SK-N-SH (cell line): ENCODE measurements at regions not wholly inside any gene's neighbourhood (a gene's known extent, or its start where the extent isn't known, plus 50 kb on each side); places are given as distances from the start of the nearest gene placed in this dataset.

Experiments
- CTCF ChIA-PET: fragments of 300-600, 350-600 bp; formaldehyde crosslinking; extraction: SDS; loops from one replicate; lab custom pipeline; 2021; lab: Yijun Ruan, JAX
- POLR2A ChIA-PET: fragments of 350-600 bp; sonication (Branson Sonifier 250); formaldehyde crosslinking; extraction: SDS; loops from one replicate; lab custom pipeline; 2020; ENCODE audit warnings: antibody characterized with exemption, inconsistent platforms; lab: Yijun Ruan, JAX
- DNase-seq: peaks from one replicate; pipeline ENCODE4 v3.0.0; 2012
- H2AFZ ChIP-seq: fragments of 200-600 bp; sonication (generic); 2 replicates; pipeline ENCODE4 v1.8.1; 2016; ENCODE audit warnings: antibody characterized with exemption, mild to moderate bottlenecking, low read depth
- H3F3A ChIP-seq: fragments of 200-600 bp; sonication (generic); replicated peaks from 2 replicates; pipeline ENCODE3; 2016; ENCODE audit warnings: antibody characterized with exemption, mild to moderate bottlenecking; ENCODE audit not compliant: insufficient read depth
- H3K27ac ChIP-seq, 2 experiments: fragments of 200-500 bp in 1 of 2; fragments of 200-600 bp in 1 of 2; sonication (Bioruptor generic) in 1 of 2; sonication (generic), shearing (Covaris generic) in 1 of 2; 2 replicates each; pipeline versions ENCODE4 v1.5.1 to v1.6.1; 2014 to 2016; ENCODE audit warnings: low read depth in 2 of 2, inconsistent platforms in 1 of 2, low read length in 1 of 2, mild to moderate bottlenecking in 1 of 2, mixed read lengths in 1 of 2
- H3K27me3 ChIP-seq: fragments of 200-600 bp; sonication (generic), shearing (Covaris generic); 2 replicates; pipeline ENCODE4 v1.6.1; 2016; ENCODE audit warnings: mixed run types; ENCODE audit not compliant: insufficient read depth
- H3K36me3 ChIP-seq, 2 experiments: fragments of 200-500 bp in 1 of 2; fragments of 200-600 bp in 1 of 2; sonication (Bioruptor generic) in 1 of 2; sonication (generic) in 1 of 2; replicated peaks in 1 of 2; 2 replicates each; pipeline versions ENCODE3 to v1.5.1; 2014 to 2016; ENCODE audit warnings: low read length in 1 of 2, mild to moderate bottlenecking in 1 of 2; ENCODE audit not compliant: insufficient read depth in 2 of 2, control insufficient read depth in 1 of 2
- H3K4me1 ChIP-seq, 2 experiments: fragments of 200-500 bp in 1 of 2; fragments of 200-600 bp in 1 of 2; sonication (Bioruptor generic) in 1 of 2; sonication (generic), shearing (Covaris generic) in 1 of 2; 2 replicates each; pipeline versions ENCODE4 v1.5.1 to v1.6.1; 2014 to 2016; ENCODE audit warnings: low read depth in 1 of 2, low read length in 1 of 2, mixed run types in 1 of 2; ENCODE audit not compliant: insufficient read depth in 2 of 2, control insufficient read depth in 1 of 2
- H3K4me2 ChIP-seq: fragments of 200-600 bp; sonication (generic), shearing (Covaris generic); 2 replicates; pipeline ENCODE4 v1.6.1; 2017; ENCODE audit warnings: mixed run types
- H3K4me3 ChIP-seq, 2 experiments: fragments of 200-500 bp in 1 of 2; fragments of 200-600 bp in 1 of 2; sonication (Bioruptor generic) in 1 of 2; sonication (generic), shearing (Covaris generic) in 1 of 2; 2 replicates each; pipeline versions ENCODE4 v1.5.1 to v1.8.1; 2014 to 2016; ENCODE audit warnings: low read depth in 2 of 2, inconsistent platforms in 1 of 2, low read length in 1 of 2, mild to moderate bottlenecking in 1 of 2, mixed read lengths in 1 of 2, moderate library complexity in 1 of 2
- H3K79me2 ChIP-seq: fragments of 200-600 bp; sonication (generic); 2 replicates; pipeline ENCODE4 v1.8.1; 2017; ENCODE audit warnings: mild to moderate bottlenecking; ENCODE audit not compliant: insufficient read depth
- H3K9ac ChIP-seq: fragments of 200-600 bp; sonication (generic); 2 replicates; pipeline ENCODE4 v1.6.1; 2017; ENCODE audit warnings: mixed run types
- H3K9me2 ChIP-seq: fragments of 200-600 bp; sonication (generic); 2 replicates; pipeline ENCODE4 v1.6.1; 2017; ENCODE audit warnings: mixed run types
- H3K9me3 ChIP-seq: fragments of 200-600 bp; sonication (generic); 2 replicates; pipeline ENCODE4 v1.6.1; 2017; ENCODE audit warnings: mixed run types, mild to moderate bottlenecking, moderate library complexity
- H4K20me1 ChIP-seq: fragments of 200-600 bp; sonication (generic); 2 replicates; pipeline ENCODE4 v1.6.1; 2017; ENCODE audit warnings: mild to moderate bottlenecking, mixed run types; ENCODE audit not compliant: insufficient read depth
- CHD2 ChIP-seq: fragments of 150-350 bp; IDR thresholded peaks from 2 replicates; pipeline ENCODE4 v1.6.1; 2018; ENCODE audit warnings: low read length; ENCODE audit not compliant: partially characterized antibody
- ELF1 ChIP-seq: IDR thresholded peaks from 2 replicates; pipeline ENCODE4 v1.4.0; 2012
- EP300 ChIP-seq, 2 experiments: IDR thresholded peaks; 2 replicates each; pipeline versions ENCODE4 v1.4.0 to v1.6.1; 2012; ENCODE audit warnings: borderline replicate concordance in 1 of 2, low read depth in 1 of 2, low read length in 1 of 2
- FOSL2 ChIP-seq: IDR thresholded peaks from 2 replicates; pipeline ENCODE4 v1.4.0; 2012; ENCODE audit warnings: low read depth, mild to moderate bottlenecking, moderate library complexity, borderline replicate concordance
- GATA2 ChIP-seq: sonication (generic); formaldehyde crosslinking; IDR thresholded peaks from 2 replicates; pipeline ENCODE4 v1.5.0; 2020; ENCODE audit warnings: mild to moderate bottlenecking, missing genetic modification reagents
- JUND ChIP-seq: IDR thresholded peaks from 2 replicates; pipeline ENCODE4 v1.4.0; 2012
- MXI1 ChIP-seq: IDR thresholded peaks from 2 replicates; pipeline ENCODE4 v1.6.1; 2012; ENCODE audit warnings: mild to moderate bottlenecking, low read depth, low read length, improper control_type of control experiment
- NFIC ChIP-seq: IDR thresholded peaks from 2 replicates; pipeline ENCODE4 v1.4.0; 2012; ENCODE audit warnings: borderline replicate concordance
- NRF1 ChIP-seq: IDR thresholded peaks from 2 replicates; pipeline ENCODE4 v1.6.1; 2012; ENCODE audit warnings: low read depth, mild to moderate bottlenecking, low read length
- RAD21 ChIP-seq: IDR thresholded peaks from 2 replicates; pipeline ENCODE4 v1.6.1; 2012; ENCODE audit warnings: mild to moderate bottlenecking, low read length
- RFX5 ChIP-seq: IDR thresholded peaks from 2 replicates; pipeline ENCODE4 v1.6.1; 2012; ENCODE audit warnings: mild to moderate bottlenecking, improper control_type of control experiment, low read length
- SMC3 ChIP-seq: IDR thresholded peaks from 2 replicates; pipeline ENCODE4 v1.6.1; 2012; ENCODE audit warnings: low read depth, low read length, improper control_type of control experiment
- TAF1 ChIP-seq: IDR thresholded peaks from 2 replicates; pipeline ENCODE4 v1.6.1; 2012; ENCODE audit warnings: low read depth, mild to moderate bottlenecking, low read length, moderate library complexity, borderline replicate concordance
- TCF12 ChIP-seq: IDR thresholded peaks from 2 replicates; pipeline ENCODE4 v1.4.0; 2012
- WGBS: methylation state at CpG from one replicate; pipeline ENCODE4 v1.1.6; 2017; ENCODE audit warnings: low lambda C conversion rate; 5-methylcytosine and 5-hydroxymethylcytosine counted together
- TF ChIP-seq, protein P1 (sequence below): IDR thresholded peaks from 2 replicates; pipeline ENCODE4; 2012

DNA sequence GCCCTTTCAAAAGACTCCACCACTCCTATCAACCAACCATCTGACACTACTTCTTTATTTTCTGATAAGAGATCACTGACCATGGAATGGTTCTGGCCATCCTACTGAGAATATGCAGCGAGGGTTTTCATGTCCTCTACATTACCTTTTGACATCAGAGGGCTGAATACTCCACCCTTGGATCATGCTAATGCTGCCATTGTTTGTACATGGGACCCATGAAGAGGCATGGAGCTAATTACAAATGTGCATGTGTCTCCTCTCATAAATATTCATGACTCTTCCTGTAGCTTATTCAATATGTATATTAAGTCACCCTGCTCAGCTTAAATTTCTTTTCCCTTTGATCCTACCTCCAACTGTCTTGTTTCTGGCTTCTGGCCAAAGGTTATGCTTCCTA is 1065.8 kb upstream of the GHITM start:
- H3K36me3 ChIP-seq: no peaks in the 10 kb centered on the region
- no peaks in the 10 kb centered on the region for H3F3A ChIP-seq
- H3K4me2 ChIP-seq: no peak overlapping the region
- no peak overlapping the region for H3K9ac ChIP-seq
- POLR2A ChIA-PET: no interaction called here
- no peak overlapping the region for H2AFZ ChIP-seq
- no peak for TF ChIP-seq RFX5
- TF ChIP-seq FOSL2: no peak
- TF ChIP-seq, protein P1, sequence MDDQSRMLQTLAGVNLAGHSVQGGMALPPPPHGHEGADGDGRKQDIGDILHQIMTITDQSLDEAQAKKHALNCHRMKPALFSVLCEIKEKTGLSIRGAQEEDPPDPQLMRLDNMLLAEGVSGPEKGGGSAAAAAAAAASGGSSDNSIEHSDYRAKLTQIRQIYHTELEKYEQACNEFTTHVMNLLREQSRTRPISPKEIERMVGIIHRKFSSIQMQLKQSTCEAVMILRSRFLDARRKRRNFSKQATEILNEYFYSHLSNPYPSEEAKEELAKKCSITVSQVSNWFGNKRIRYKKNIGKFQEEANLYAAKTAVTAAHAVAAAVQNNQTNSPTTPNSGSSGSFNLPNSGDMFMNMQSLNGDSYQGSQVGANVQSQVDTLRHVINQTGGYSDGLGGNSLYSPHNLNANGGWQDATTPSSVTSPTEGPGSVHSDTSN: no peak
- no peak for TF ChIP-seq NRF1
- TF ChIP-seq SMC3: no peak
- TF ChIP-seq MXI1: no peak
- TF ChIP-seq JUND: no peak
- TF ChIP-seq, all 33 proteins: peak for 0
- no peaks in the 10 kb centered on the region for H3K79me2 ChIP-seq
- no peak overlapping the region; a peak in 1 of 4 replicates for H3K27ac ChIP-seq
- H4K20me1 ChIP-seq: no peaks in the 10 kb centered on the region
- H3K9me3 ChIP-seq: no peaks in the 10 kb centered on the region; the same call in 1 of the 2 replicates
- no peaks in the 10 kb centered on the region for H3K9me2 ChIP-seq
- H3K4me3 ChIP-seq: no peak overlapping the region
- peaks cover 0 to 17% of the 10 kb centered on the region in 2 experiments; a peak in 2 of 4 replicates for H3K4me1 ChIP-seq
- CTCF ChIA-PET: no interaction called here
- 23% methylated on average over 1 of the region's 1 CpG for whole genome bisulfite sequencing
- no peaks in the 10 kb centered on the region for H3K27me3 ChIP-seq
- DNase-seq: no peak

DNA sequence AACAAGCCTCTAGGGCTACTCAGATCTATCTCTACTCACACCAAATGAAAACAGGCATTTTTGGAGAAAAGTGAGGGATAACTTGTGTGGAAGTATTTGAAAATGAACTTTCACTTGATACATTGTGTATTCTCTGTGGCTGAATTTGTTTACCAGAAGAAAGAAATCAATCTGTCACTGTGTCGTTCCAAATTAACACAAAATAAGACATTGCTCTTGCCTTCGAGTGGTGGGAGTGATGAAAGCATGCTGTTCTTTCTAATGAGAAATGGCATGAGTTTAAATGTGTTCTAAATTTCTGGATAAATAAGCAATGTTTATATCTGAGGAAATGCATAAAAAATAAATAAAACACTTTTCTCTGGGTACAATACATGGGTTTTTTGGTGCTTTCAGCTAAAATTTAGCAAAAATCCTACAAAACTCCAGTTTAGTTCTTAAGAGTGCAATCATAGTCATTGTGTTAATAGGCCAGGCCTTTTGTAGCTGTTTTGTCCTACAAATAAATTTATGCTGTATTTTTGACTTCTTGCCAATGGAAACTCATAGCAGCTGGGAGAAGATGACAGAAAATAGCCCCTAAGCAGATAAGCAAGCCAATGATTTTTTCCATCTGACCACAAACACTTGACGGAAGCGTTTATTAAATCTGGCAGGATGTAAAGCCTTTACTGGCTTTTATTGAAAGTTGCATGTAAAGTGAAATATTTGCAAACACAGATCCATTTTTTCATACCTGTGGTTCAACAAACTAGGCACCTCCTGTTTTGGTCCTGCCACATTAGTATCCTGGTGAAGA is 1064.1 kb upstream of the GHITM start:
- H3K4me1 ChIP-seq: peaks cover 0 to 17% of the 10 kb centered on the region in 2 experiments; a peak in 2 of 4 replicates
- POLR2A ChIA-PET: no interaction called here
- no peaks in the 10 kb centered on the region for H3K9me2 ChIP-seq
- 35% methylated on average over 4 of the region's 4 CpGs for WGBS
- DNase-seq: peak; percentile 44
- H3K4me3 ChIP-seq: no peak overlapping the region
- no peak overlapping the region for H3K9ac ChIP-seq
- H3F3A ChIP-seq: no peaks in the 10 kb centered on the region
- no peaks in the 10 kb centered on the region for H3K36me3 ChIP-seq
- TF ChIP-seq CHD2 (peak; percentile 31), FOSL2 (no peak), TAF1 (no peak), NFIC (peak; percentile 60; the same call in 1 of the 2 replicates), RAD21 (peak; percentile 11; the same call in 1 of the 2 replicates), ELF1 (no peak), JUND (0 out of 2 replicates have a peak, but pooled peaks have one; percentile 17), GATA2 (CRISPR knock-in tag) (peak; percentile 75; the same call in 1 of the 2 replicates), TCF12 (peak; percentile 72), EP300 (IDR thresholded peaks at IDR 0.05; ENCODE audit: borderline replicate concordance in 1 of 2, low read depth in 1 of 2, low read length in 1 of 2) (peak; percentile 12 to 82; a peak in 1 of 4 replicates)
- TF ChIP-seq, protein P1: peak; percentile 58
- peak overlapping the region in 1 of 2 experiments; percentile 96; a peak in 2 of 4 replicates for H3K27ac ChIP-seq
- H3K27me3 ChIP-seq: no peaks in the 10 kb centered on the region
- no peaks in the 10 kb centered on the region for H3K79me2 ChIP-seq
- H2AFZ ChIP-seq: no peak overlapping the region
- no peaks in the 10 kb centered on the region; the same call in 1 of the 2 replicates for H3K9me3 ChIP-seq
- CTCF ChIA-PET: interaction anchor here (0.8 to 2.5 kb wide), 4 partner anchors 25 to 847 kb away, joined by 3 to 8 read pairs (median 3); no protein-coding TSS in a partner anchor
- no peaks in the 10 kb centered on the region for H4K20me1 ChIP-seq
- no peak overlapping the region for H3K4me2 ChIP-seq
